ENCODE measurements at regions not wholly inside any gene's neighbourhood (a gene's known extent, or its start where the extent isn't known, plus 50 kb on each side); places are given as distances from the start of the nearest gene placed in this dataset.

DNA sequence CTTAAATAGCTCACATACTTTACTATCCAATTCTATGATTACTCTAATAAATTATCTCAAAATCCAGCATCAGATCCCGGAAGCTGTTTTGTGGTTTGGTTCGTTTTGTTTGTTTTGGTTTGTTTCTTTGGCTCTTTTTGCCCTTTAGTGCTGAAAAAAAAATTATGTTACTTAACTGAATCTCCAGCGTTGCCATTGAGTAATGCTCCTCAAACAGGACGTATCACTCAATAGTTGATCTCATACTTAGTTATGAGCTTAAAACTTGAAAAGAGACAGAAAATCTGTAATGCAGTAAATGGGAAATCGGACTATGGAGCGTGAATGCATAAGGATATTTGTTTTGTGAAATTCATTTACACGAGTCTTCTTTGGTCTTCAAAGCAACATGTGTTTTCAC is 533.8 kb upstream of the TMPRSS15 start:
- ATAC-seq (ENCODE audit: low read depth) (no peak), DNase-seq (ENCODE audit: low spot score in 2 of 2) (no peak)
- Mint-ChIP-seq H3K36me3 (no peaks in the 10 kb centered on the region), H3K4me1 (no peaks in the 10 kb centered on the region), H3K27me3 (no peaks in the 10 kb centered on the region), H3K9me3 (no peaks in the 10 kb centered on the region), H3K4me3 (no peak overlapping the region), H3K27ac (no peak overlapping the region)

DNA sequence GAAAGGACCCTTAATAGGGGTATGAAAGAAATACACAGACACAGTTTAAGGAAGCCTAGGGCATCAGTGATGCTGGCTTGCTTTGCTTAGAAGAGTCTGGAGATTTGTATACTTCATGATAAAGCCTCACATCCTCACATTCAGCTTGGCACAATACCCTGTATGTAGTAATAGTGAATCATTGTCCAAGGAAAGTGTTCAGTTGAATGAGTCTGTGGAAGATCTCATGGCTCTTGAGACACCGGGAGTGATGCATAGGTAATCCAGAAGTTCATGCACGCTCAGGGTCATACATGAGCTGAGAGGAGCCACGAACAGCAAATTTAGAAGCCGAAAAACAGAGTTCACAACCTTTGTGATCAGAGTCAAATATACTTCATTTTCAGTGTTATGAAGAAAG is 537.2 kb upstream of the TMPRSS15 start:
- H3K27ac Mint-ChIP-seq, result no peak overlapping the region
- H3K4me3 Mint-ChIP-seq, result no peak overlapping the region
- DNase-seq (ENCODE audit: low spot score in 2 of 2), result no peak
- H3K27me3 Mint-ChIP-seq, result no peaks in the 10 kb centered on the region
- H3K36me3 Mint-ChIP-seq, result no peaks in the 10 kb centered on the region
- no peaks in the 10 kb centered on the region for H3K4me1 Mint-ChIP-seq
- ATAC-seq (ENCODE audit: low read depth), result no peak
- H3K9me3 Mint-ChIP-seq, result no peaks in the 10 kb centered on the region

DNA sequence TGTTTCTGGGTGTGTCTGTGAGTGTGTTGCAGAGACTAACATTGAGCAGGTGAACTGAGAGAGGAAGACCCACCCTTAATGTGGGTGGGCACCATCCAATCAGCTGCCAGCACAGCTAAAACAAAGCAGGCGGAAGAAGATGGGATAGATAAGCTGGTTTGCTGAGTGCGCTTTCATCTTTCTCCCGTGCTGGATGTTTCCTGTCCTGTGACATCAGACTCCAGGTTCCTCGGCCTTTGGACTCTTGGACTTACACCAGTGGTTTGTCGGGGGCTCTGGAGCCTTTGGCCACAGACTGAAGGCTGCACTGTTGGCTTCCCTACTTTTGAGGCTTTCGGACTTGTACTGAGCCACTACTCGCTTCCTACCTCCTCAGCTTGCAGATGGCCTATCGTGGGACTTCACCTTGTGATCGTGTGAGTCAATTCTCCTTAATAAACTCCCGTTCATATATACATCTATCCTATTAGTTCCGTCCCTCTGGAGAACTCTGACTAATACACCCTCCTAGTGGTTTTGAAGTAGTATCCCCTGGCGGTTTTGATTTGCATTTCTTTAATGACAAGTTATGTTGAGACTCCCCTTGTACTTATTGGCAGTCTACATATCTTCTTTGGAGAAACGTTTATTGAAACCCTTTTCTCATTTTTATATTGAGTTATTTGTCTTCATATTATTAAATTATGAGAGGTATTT is 546.6 kb upstream of the TMPRSS15 start:
- no peaks in the 10 kb centered on the region for H3K9me3 Mint-ChIP-seq
- DNase-seq (ENCODE audit: low spot score in 2 of 2), result no peak

DNA sequence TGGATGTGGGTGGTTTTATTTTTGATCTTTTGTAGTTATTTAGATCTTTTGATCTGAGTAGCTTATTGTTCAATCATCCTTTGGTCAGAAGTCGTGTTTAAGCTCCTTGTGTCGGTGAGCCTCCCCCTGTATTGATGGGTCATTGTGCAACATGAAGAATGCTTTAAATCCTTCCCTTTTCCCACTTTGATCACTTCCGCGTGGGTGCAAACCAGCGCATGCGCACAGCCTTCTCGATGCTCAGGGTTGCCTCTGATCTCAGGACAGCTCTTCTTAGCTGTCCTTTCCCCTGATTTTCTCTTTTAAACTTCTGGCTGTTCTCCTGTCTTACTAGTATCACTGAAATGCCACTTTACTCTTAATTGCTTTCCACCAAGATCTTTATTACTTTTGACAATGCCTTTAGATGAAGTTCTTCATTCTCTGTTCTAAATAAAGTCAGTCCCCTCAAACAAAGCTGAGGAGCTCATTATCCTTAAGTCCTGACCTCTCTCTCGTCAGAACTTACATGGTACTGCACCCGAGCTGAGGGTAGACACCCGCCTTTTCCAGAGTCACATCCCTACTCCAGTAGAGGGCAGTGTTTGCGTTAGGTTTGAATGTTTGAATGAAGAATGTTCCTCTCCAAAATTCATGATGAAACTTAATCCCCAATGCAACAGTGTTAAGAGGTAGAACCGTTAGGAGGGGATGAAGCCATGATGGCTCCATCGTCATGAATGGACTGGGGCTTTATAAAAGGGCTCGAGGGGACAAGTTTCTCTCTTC is 547.9 kb upstream of the TMPRSS15 start:
- Mint-ChIP-seq H3K4me1 (no peaks in the 10 kb centered on the region), H3K9me3 (no peaks in the 10 kb centered on the region), H3K27me3 (no peaks in the 10 kb centered on the region), H3K36me3 (no peaks in the 10 kb centered on the region), H3K27ac (no peak overlapping the region), H3K4me3 (no peak overlapping the region)
- ATAC-seq (ENCODE audit: low read depth) (no peak), DNase-seq (ENCODE audit: low spot score in 2 of 2) (no peak)

More for the DNA sequence above, 546.6 kb upstream of the TMPRSS15 start:
- H3K27me3 Mint-ChIP-seq, result no peaks in the 10 kb centered on the region
- H3K4me3 Mint-ChIP-seq, result no peak overlapping the region
- no peaks in the 10 kb centered on the region for H3K4me1 Mint-ChIP-seq
- H3K36me3 Mint-ChIP-seq, result no peaks in the 10 kb centered on the region
- ATAC-seq (ENCODE audit: low read depth), result no peak
- H3K27ac Mint-ChIP-seq, result no peak overlapping the region

DNA sequence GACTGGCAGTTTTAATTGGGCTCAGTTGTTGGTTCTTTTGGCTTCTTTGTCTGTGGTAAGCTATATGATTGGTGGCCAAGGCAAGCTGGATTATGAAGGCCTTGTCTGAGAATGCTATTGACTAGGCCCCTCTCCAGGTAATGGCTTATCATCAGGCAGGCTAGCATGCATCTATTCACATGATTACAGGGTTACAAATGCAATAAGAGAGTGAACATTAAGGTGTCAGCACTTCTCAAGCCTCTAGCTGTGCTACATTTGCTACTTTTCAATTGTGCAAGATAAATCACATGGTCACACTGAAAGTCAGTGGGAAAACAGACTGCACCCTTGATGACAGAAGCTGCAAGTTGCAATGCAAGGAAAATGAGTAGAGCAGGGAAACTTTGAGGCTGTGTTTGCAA is 550.9 kb upstream of the TMPRSS15 start:
- Mint-ChIP-seq H3K27ac (no peak overlapping the region), H3K27me3 (no peaks in the 10 kb centered on the region), H3K4me3 (no peak overlapping the region), H3K36me3 (no peaks in the 10 kb centered on the region), H3K9me3 (no peaks in the 10 kb centered on the region), H3K4me1 (no peaks in the 10 kb centered on the region)
- ATAC-seq (ENCODE audit: low read depth) (no peak), DNase-seq (ENCODE audit: low spot score in 2 of 2) (no peak)

DNA sequence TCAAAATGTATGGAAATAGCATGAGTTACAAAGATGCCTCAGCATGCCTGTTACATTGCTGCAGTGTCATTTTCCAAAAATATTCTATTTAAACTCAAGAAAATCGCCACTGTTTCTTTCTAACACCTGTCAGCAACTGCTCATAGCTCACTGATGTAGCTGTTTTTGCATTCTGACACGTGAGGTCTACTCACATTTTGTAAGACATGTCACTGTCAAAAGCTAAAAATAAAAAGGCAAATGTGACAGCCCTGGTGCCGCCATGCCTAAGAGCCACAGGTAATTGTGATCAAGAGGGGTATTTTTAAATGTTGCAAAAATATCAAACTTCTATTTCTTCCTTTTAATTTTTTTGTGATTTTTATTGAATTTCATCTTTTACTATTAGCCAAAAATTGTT is 556.2 kb upstream of the TMPRSS15 start:
- no peaks in the 10 kb centered on the region for H3K9me3 Mint-ChIP-seq
- no peaks in the 10 kb centered on the region for H3K27me3 Mint-ChIP-seq
- H3K36me3 Mint-ChIP-seq, result no peaks in the 10 kb centered on the region
- ATAC-seq (ENCODE audit: low read depth) (no peak), DNase-seq (ENCODE audit: low spot score in 2 of 2) (no peak)
- no peak overlapping the region for H3K4me3 Mint-ChIP-seq
- no peak overlapping the region for H3K27ac Mint-ChIP-seq
- H3K4me1 Mint-ChIP-seq, result no peaks in the 10 kb centered on the region

DNA sequence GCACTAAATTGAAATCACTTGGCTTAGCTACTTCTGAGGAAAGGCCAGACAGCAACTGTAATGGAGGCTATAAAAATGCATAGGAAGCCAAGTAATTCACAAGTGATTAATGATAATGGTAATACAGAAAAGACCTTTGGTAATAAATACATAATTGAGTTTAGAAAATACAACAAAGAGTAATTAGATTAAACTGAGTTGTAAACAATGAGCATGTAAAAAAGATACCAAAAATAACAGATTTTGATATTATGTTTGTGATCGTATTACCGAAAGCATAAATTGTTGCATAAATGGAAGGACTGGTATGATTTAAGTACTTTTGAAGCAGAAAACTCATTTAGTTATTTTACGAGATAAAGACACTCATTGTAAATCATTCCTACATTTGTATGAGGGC is 556.7 kb upstream of the TMPRSS15 start:
- Mint-ChIP-seq H3K27ac (no peak overlapping the region), H3K4me3 (no peak overlapping the region), H3K36me3 (no peaks in the 10 kb centered on the region), H3K9me3 (no peaks in the 10 kb centered on the region), H3K4me1 (no peaks in the 10 kb centered on the region), H3K27me3 (no peaks in the 10 kb centered on the region)
- DNase-seq (ENCODE audit: low spot score in 2 of 2) (no peak), ATAC-seq (ENCODE audit: low read depth) (no peak)

DNA sequence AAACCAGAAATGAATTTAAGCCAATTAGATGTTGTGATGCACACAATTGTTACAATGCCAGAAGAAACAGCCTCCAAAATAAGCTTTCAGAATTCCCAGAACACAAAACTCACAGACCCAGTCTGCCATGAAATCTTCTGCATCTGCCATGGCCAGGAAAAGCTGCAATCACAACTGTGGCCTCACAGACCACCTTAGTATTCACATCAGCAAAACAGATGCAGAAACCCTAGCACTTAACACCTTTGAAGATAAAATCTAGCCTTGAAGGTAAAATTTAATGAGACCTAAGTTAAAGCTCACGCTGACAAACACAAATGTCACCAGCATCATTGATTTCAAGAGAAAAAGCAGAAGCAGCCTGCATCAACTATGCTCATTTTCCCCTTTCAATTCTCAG is 566.8 kb upstream of the TMPRSS15 start:
- Mint-ChIP-seq H3K36me3 (no peaks in the 10 kb centered on the region), H3K27ac (no peak overlapping the region), H3K4me3 (no peak overlapping the region), H3K9me3 (peaks cover 1% of the 10 kb centered on the region), H3K27me3 (no peaks in the 10 kb centered on the region), H3K4me1 (no peaks in the 10 kb centered on the region)
- ATAC-seq (ENCODE audit: low read depth) (no peak), DNase-seq (ENCODE audit: low spot score in 2 of 2) (no peak)

DNA sequence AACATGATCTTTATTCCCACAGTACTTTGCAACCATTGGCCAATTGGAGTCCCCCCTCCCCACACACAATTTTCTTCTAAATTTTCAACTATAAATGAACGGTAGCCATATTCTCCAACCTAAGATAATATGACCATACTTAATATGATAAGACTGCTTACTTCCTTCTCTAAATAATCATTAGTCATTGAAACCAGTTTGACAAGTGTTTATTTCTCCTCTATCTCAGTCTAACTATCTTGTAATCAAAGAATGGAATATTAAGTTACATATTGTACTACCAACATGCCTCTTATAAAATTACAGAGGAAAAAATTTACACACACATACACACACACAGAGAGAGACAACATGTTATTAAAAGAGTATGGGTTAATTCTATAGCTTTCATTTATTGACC is 567.4 kb upstream of the TMPRSS15 start:
- Mint-ChIP-seq H3K4me1 (no peaks in the 10 kb centered on the region), H3K9me3 (peaks cover 2% of the 10 kb centered on the region), H3K4me3 (no peak overlapping the region), H3K27me3 (no peaks in the 10 kb centered on the region), H3K36me3 (no peaks in the 10 kb centered on the region), H3K27ac (no peak overlapping the region)
- ATAC-seq (ENCODE audit: low read depth) (no peak), DNase-seq (ENCODE audit: low spot score in 2 of 2) (no peak)

DNA sequence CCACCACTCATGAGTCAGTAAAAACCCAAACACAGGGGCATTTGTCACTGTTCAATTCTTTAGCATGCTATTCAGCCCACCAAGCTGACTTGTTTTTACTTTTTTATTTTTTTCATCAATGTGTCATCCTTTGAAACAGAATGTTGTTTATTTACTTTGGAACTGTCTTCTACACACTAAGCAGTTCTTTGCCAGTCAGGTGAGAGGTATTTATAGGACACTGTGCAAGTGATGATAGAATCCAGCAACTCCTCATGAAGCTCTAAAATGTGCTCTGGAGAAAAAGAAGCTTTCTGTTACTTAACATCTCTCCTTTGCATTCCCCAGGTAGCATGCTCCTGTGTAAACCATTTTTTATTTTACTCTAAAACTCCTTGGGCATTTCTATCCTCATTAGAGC is 582.0 kb upstream of the TMPRSS15 start:
- no peak for DNase-seq (ENCODE audit: low spot score in 2 of 2)
- H3K4me3 Mint-ChIP-seq, result no peak overlapping the region
- no peaks in the 10 kb centered on the region for H3K4me1 Mint-ChIP-seq
- H3K36me3 Mint-ChIP-seq, result no peaks in the 10 kb centered on the region
- no peak overlapping the region for H3K27ac Mint-ChIP-seq
- H3K9me3 Mint-ChIP-seq, result peaks cover 2% of the 10 kb centered on the region
- H3K27me3 Mint-ChIP-seq, result no peaks in the 10 kb centered on the region
- ATAC-seq (ENCODE audit: low read depth), result no peak

DNA sequence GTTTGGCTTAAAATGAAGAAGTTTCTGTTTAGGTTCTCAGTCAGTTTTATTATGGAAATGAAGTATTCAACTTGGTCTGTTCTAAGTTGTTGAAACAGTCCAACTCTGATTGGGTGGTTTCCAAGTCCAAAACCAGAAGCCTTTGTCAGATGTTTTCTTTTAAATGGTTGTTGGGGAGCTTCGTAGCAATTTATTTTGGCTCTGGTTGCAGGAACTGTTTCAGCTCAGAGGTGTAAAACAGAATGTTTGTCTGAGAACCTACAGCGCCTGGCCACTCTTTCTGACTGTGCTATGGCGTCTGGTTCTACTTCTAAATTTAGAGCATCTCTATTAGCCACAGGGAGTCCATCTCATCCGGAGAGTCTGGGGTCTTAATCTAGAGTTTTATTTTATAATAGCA is 582.6 kb upstream of the TMPRSS15 start:
- Mint-ChIP-seq H3K27ac (no peak overlapping the region), H3K4me3 (no peak overlapping the region), H3K36me3 (no peaks in the 10 kb centered on the region), H3K27me3 (no peaks in the 10 kb centered on the region), H3K4me1 (no peaks in the 10 kb centered on the region), H3K9me3 (peaks cover 2% of the 10 kb centered on the region)
- no peak for DNase-seq (ENCODE audit: low spot score in 2 of 2)
- no peak for ATAC-seq (ENCODE audit: low read depth)

DNA sequence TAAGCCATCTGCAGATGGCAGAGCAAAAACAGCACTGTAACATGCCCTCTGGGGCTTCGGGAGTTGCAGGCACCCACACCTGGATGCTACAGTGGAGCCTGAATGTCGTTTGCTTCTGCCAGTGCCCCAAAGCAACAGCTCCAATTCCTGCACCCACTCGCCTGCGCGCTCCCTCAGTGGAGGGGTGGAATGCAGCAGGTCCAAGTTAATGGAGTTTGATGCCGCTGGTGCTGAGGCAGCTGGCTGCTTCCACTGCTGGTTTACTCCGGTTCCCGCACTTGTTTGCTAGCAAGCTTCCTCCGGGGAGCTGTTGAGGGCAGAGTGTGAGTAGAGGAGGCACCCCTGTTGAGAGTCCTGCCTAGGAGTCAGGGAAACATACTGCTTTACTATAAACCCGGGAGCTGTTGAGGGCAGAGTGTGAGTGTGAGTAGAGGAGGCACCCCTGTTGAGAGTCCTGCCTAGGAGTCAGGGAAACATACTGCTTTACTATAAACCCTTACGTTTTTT is 584.0 kb upstream of the TMPRSS15 start:
- H3K27ac Mint-ChIP-seq, result no peak overlapping the region
- no peak for DNase-seq (ENCODE audit: low spot score in 2 of 2)
- H3K4me3 Mint-ChIP-seq, result no peak overlapping the region
- no peaks in the 10 kb centered on the region for H3K36me3 Mint-ChIP-seq
- no peaks in the 10 kb centered on the region for H3K27me3 Mint-ChIP-seq
- H3K9me3 Mint-ChIP-seq, result peaks cover 2% of the 10 kb centered on the region
- H3K4me1 Mint-ChIP-seq, result no peaks in the 10 kb centered on the region
- ATAC-seq (ENCODE audit: low read depth), result no peak

DNA sequence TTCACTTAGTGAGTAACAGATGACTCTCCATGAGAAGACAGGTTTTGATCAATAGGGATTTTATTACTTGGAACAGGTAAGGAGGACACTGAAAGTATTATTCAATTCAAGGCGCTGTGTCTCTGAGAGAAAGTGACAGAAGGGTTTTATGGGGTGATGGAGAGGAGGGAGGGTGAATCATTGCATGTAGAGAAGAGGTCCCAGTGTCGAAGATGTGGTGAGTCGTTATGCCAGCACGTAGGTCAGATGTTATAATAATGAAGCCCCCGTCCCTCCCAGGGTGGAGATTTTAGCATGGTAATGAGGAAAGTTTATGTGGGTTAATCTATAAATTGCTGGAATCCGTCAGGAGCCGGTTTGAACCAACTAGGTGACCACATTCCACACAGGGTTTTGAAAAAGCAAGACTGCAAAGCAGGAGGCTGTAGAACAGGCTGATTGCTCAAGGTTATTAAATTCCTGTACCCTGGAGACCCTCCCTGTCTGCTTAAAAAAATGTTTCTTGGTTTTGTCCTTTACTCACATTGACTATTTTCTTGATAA is 586.4 kb upstream of the TMPRSS15 start:
- H3K9me3 Mint-ChIP-seq, result peaks cover 3% of the 10 kb centered on the region
- no peaks in the 10 kb centered on the region for H3K27me3 Mint-ChIP-seq
- DNase-seq (ENCODE audit: low spot score in 2 of 2) (no peak), ATAC-seq (ENCODE audit: low read depth) (no peak)
- H3K36me3 Mint-ChIP-seq, result no peaks in the 10 kb centered on the region
- no peak overlapping the region for H3K4me3 Mint-ChIP-seq
- H3K4me1 Mint-ChIP-seq, result no peaks in the 10 kb centered on the region
- no peak overlapping the region for H3K27ac Mint-ChIP-seq

DNA sequence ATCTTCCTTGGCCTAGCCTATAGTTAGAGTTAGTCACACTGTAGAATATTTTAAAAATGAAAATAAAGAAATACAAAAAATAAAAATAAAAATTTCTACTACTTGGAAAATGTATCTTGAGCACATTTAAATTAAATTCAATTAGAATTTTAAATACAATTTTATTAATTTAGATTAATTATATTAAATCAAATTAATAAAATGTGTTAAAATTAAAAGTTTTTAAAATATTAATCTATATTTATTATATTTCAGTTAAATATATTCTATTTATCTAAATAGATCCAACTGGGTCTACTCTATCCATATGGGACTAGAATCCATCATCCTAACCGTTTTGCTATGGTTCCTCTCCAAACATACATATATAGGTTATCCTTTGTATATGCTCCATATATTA is 588.3 kb upstream of the TMPRSS15 start:
- H3K27me3 Mint-ChIP-seq, result no peaks in the 10 kb centered on the region
- no peak overlapping the region for H3K27ac Mint-ChIP-seq
- H3K9me3 Mint-ChIP-seq, result peaks cover 3% of the 10 kb centered on the region
- H3K36me3 Mint-ChIP-seq, result no peaks in the 10 kb centered on the region
- H3K4me3 Mint-ChIP-seq, result no peak overlapping the region
- no peaks in the 10 kb centered on the region for H3K4me1 Mint-ChIP-seq
- DNase-seq (ENCODE audit: low spot score in 2 of 2), result no peak
- ATAC-seq (ENCODE audit: low read depth), result no peak
